ENCODE measurements at regions not wholly inside any gene's neighbourhood (a gene's known extent, or its start where the extent isn't known, plus 50 kb on each side); places are given as distances from the start of the nearest gene placed in this dataset.
A peak's percentile ranks its signal among the peaks of the same experiment; 100 is the strongest.
"Not testable (repeated sequence)": the region's sequence is repeated elsewhere in the genome, so short reads cannot be mapped to it uniquely, and the experiment has no call there.

- WGBS, 2 donors = 60 to 64% methylated on average over 12 of the region's 12 CpGs
- no peak overlapping the region for H3K4me3 ChIP-seq (ENCODE audit: low read depth, poor library complexity, severe bottlenecking)
- peak in 1 of 2 donors; percentile 37 for DNase-seq (ENCODE audit: low spot score in 2 of 2)
- no peak for TF ChIP-seq POLR2A (IDR thresholded peaks at IDR 0.05)
- TF ChIP-seq, protein P1, sequence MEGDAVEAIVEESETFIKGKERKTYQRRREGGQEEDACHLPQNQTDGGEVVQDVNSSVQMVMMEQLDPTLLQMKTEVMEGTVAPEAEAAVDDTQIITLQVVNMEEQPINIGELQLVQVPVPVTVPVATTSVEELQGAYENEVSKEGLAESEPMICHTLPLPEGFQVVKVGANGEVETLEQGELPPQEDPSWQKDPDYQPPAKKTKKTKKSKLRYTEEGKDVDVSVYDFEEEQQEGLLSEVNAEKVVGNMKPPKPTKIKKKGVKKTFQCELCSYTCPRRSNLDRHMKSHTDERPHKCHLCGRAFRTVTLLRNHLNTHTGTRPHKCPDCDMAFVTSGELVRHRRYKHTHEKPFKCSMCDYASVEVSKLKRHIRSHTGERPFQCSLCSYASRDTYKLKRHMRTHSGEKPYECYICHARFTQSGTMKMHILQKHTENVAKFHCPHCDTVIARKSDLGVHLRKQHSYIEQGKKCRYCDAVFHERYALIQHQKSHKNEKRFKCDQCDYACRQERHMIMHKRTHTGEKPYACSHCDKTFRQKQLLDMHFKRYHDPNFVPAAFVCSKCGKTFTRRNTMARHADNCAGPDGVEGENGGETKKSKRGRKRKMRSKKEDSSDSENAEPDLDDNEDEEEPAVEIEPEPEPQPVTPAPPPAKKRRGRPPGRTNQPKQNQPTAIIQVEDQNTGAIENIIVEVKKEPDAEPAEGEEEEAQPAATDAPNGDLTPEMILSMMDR (IDR thresholded peaks at IDR 0.05) = no peak
- intact Hi-C loops (cut with DNase I; ENCODE audit: low total_unique reads) = no loop called here
Measured at GRCh38 chr7:4479367-4480039, 202.6 kb upstream of the FOXK1 start.

DNA sequence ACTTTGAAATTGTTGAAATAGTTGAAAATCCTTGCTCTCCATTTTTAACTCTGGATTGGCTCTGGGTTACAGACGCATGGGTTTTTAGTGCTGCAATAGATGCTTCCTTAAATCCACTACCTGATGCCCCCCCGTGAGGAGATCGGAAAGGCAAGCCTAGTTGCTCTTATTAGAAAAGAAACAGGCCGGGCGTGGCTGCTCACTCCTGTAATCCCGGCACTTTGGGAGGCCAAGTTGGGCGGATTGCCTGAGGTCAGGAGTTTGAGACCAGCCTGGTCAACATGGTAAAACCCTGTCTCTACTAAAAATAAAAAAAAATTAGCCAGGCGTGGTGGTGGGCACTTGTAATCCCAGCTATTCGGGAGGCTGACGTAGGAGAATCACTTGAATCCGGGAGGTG is 202.0 kb upstream of the FOXK1 start:
- intact Hi-C loops (cut with DNase I; ENCODE audit: low total_unique reads); H3K4me3 ChIP-seq (ENCODE audit: low read depth, poor library complexity, severe bottlenecking): not testable (repeated sequence)
- DNase-seq (ENCODE audit: low spot score in 2 of 2) = peak in 1 of 2 donors; percentile 31
- WGBS, 2 donors = 89 to 92% methylated on average over 11 of the region's 11 CpGs

DNA sequence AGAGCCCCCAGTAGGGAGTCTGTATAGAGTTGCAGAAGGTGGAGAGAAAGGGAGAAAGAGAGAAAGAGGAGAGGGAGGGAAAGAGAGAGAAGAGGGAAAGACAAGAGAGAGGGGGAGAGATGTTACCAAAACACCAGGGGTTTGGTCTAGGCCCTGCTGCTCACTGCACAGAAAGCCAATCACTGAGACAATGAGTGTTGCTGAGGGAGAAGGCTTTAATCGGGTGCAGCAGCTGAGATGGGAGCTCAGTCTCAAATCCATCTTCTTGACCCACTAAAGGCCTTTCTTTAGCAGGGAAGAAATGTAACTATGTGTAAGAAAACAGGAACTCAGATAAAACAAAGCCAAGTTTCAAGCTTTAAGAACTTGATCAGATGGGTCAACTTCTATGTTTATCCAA is 198.2 kb upstream of the FOXK1 start:
- 96% methylated on average over 1 of the region's 1 CpG for WGBS, 2 donors
- intact Hi-C loops (cut with DNase I; ENCODE audit: low total_unique reads) = no loop called here
- TF ChIP-seq POLR2A (IDR thresholded peaks at IDR 0.05) = no peak
- TF ChIP-seq, protein P1 (IDR thresholded peaks at IDR 0.05) = no peak
- no peak overlapping the region for H3K4me3 ChIP-seq (ENCODE audit: low read depth, poor library complexity, severe bottlenecking)
- DNase-seq (ENCODE audit: low spot score in 2 of 2) = no peak

- intact Hi-C loops (cut with DNase I; ENCODE audit: low total_unique reads) = no loop called here
- TF ChIP-seq POLR2A (IDR thresholded peaks at IDR 0.05) = no peak
- TF ChIP-seq, protein P1 (IDR thresholded peaks at IDR 0.05) = no peak
- WGBS, 2 donors = 23 to 27% methylated on average over 1 of the region's 1 CpG
- DNase-seq (ENCODE audit: low spot score in 2 of 2) = no peak
- no peak overlapping the region for H3K4me3 ChIP-seq (ENCODE audit: low read depth, poor library complexity, severe bottlenecking)
Measured at GRCh38 chr7:4484545-4484944, 197.6 kb upstream of the FOXK1 start.

- intact Hi-C loops (cut with DNase I; ENCODE audit: low total_unique reads) = no loop called here
- no peak overlapping the region for H3K4me3 ChIP-seq (ENCODE audit: low read depth, poor library complexity, severe bottlenecking)
- peak in 1 of 2 donors; percentile 8 for DNase-seq (ENCODE audit: low spot score in 2 of 2)
- TF ChIP-seq, protein P1 (IDR thresholded peaks at IDR 0.05) = no peak
- TF ChIP-seq POLR2A (IDR thresholded peaks at IDR 0.05) = no peak
- 41 to 51% methylated on average over 4 of the region's 4 CpGs for WGBS, 2 donors
Measured at GRCh38 chr7:4486907-4487306, 195.2 kb upstream of the FOXK1 start.

- intact Hi-C loops (cut with DNase I; ENCODE audit: low total_unique reads); H3K4me3 ChIP-seq (ENCODE audit: low read depth, poor library complexity, severe bottlenecking); DNase-seq (ENCODE audit: low spot score in 2 of 2): not testable (repeated sequence)
- WGBS, 2 donors = 84 to 100% methylated on average over 4 to 19 of the region's 30 CpGs
Measured at GRCh38 chr7:4496911-4497310, 185.2 kb upstream of the FOXK1 start.

DNA sequence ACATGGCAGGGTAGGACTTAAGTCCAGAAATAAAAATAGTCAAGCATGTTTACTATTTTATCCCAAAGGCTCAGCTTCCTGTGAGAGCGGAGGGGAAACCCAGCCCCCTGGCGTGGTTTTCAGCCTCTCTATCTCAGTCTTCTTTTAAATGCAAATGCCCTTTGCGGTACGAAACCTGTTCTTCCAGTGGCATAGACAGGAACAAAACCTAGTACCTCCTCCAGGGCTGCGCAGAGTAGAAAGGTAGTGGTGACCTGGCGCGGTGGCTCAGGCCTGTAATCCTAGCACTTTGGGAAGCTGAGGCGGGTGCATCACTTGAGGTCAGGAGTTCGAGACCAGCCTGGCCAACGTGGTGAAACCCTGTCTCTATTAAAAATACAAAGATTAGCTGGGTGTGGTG is 181.3 kb upstream of the FOXK1 start:
- TF ChIP-seq, protein P1 (IDR thresholded peaks at IDR 0.05) = no peak
- TF ChIP-seq POLR2A (IDR thresholded peaks at IDR 0.05) = no peak
- intact Hi-C loops (cut with DNase I; ENCODE audit: low total_unique reads) = no loop called here
- no peak for DNase-seq (ENCODE audit: low spot score in 2 of 2)
- WGBS, 2 donors = 78 to 81% methylated on average over 10 of the region's 10 CpGs
- H3K4me3 ChIP-seq (ENCODE audit: low read depth, poor library complexity, severe bottlenecking) = no peak overlapping the region

- 88 to 93% methylated on average over 7 of the region's 7 CpGs for WGBS, 2 donors
- DNase-seq (ENCODE audit: low spot score in 2 of 2); H3K4me3 ChIP-seq (ENCODE audit: low read depth, poor library complexity, severe bottlenecking); intact Hi-C loops (cut with DNase I; ENCODE audit: low total_unique reads): not testable (repeated sequence)
Measured at GRCh38 chr7:4507886-4508285, 174.2 kb upstream of the FOXK1 start.

All from lower leg skin (tissue), 4 donors.